Endothelial cell of umbilical vein (primary cell): ENCODE measurements at regions not wholly inside any gene's neighbourhood (a gene's known extent, or its start where the extent isn't known, plus 50 kb on each side); places are given as distances from the start of the nearest gene placed in this dataset.

Experiments
- CTCF ChIP-seq, 2 donors: IDR thresholded peaks; 1 replicate in 1 of 2; 2 replicates in 1 of 2; pipeline ENCODE4 v1.5.1; 2011; ENCODE audit warnings: low read length in 2 of 2, mild to moderate bottlenecking in 2 of 2, moderate library complexity in 2 of 2, control low read depth in 1 of 2, inconsistent platforms in 1 of 2, low read depth in 1 of 2; ENCODE audit not compliant: insufficient read depth in 1 of 2; ENCODE audit errors: extremely low read depth in 1 of 2
- EZH2 ChIP-seq: IDR thresholded peaks from 2 replicates; pipeline ENCODE4 v1.6.1; 2012; ENCODE audit warnings: borderline replicate concordance, low read depth, mild to moderate bottlenecking, moderate library complexity, low read length, inconsistent platforms; ENCODE audit not compliant: severe bottlenecking
- GATA2 ChIP-seq: IDR thresholded peaks from 2 replicates; pipeline ENCODE4 v1.7.0; 2011; ENCODE audit warnings: low read depth, mild to moderate bottlenecking, moderate library complexity, mixed read lengths, low read length; ENCODE audit not compliant: insufficient read length, insufficient read depth
- JUN ChIP-seq: IDR thresholded peaks from 2 replicates; pipeline ENCODE4 v1.6.1; 2011; ENCODE audit warnings: borderline replicate concordance, low read depth; ENCODE audit not compliant: insufficient read length, insufficient read depth
- MAX ChIP-seq: IDR thresholded peaks from 2 replicates; pipeline ENCODE4 v1.6.1; 2011; ENCODE audit not compliant: insufficient read depth, insufficient read length
- MYC ChIP-seq: IDR thresholded peaks from one replicate; pipeline ENCODE4 v1.6.1; 2011; ENCODE audit warnings: mild to moderate bottlenecking, low read depth, low read length
- POLR2A ChIP-seq: IDR thresholded peaks from 2 replicates; pipeline ENCODE4 v1.6.1; 2012; ENCODE audit warnings: low read depth, mild to moderate bottlenecking, control low read depth, low read length
- POLR2AphosphoS5 ChIP-seq: IDR thresholded peaks from 2 replicates; pipeline ENCODE4 v1.6.1; 2012; ENCODE audit warnings: low read depth, mild to moderate bottlenecking, control low read depth, low read length, moderate library complexity; ENCODE audit not compliant: insufficient read depth

- TF ChIP-seq POLR2A (no peak), GATA2 (no peak), CTCF (IDR thresholded peaks at IDR 0.05; ENCODE audit: extremely low read depth in 1 of 2, insufficient read depth in 1 of 2, low read depth in 1 of 2, low read length in 2 of 2) (no peak), EZH2 (no peak), POLR2AphosphoS5 (no peak), MYC (no peak), MAX (no peak), JUN (no peak)
Measured at GRCh38 chr4:167550021-167550420, 315.7 kb upstream of the SPOCK3 start.
